ENCODE measurements at regions not wholly inside any gene's neighbourhood (a gene's known extent, or its start where the extent isn't known, plus 50 kb on each side); places are given as distances from the start of the nearest gene placed in this dataset.

GRCh38 chr14:25150934-25151790 is 101.2 kb upstream of the STXBP6 start:
- DNase-seq (ENCODE audit: low spot score): no peak

GRCh38 chr14:25150401-25150800 is 100.5 kb upstream of the STXBP6 start:
- DNase-seq (ENCODE audit: low spot score): no peak

- no peak for DNase-seq (ENCODE audit: low spot score)
Measured at GRCh38 chr14:25140411-25140810, 90.5 kb upstream of the STXBP6 start.

- no peak for DNase-seq (ENCODE audit: low spot score)
Measured at GRCh38 chr14:25136811-25137210, 86.9 kb upstream of the STXBP6 start.

- no peak for DNase-seq (ENCODE audit: low spot score)
Measured at GRCh38 chr14:25134184-25134583, 84.2 kb upstream of the STXBP6 start.

- DNase-seq (ENCODE audit: low spot score): peak; percentile 54
Measured at GRCh38 chr14:25132732-25133422, 82.9 kb upstream of the STXBP6 start.

GRCh38 chr14:25132094-25132493 is 82.1 kb upstream of the STXBP6 start:
- no peak for DNase-seq (ENCODE audit: low spot score)

- DNase-seq (ENCODE audit: low spot score): no peak
Measured at GRCh38 chr14:25122843-25123242, 72.9 kb upstream of the STXBP6 start.

- no peak for DNase-seq (ENCODE audit: low spot score)
Measured at GRCh38 chr14:25122211-25122610, 72.3 kb upstream of the STXBP6 start.

- no peak for DNase-seq (ENCODE audit: low spot score)
Measured at GRCh38 chr14:25121337-25122129, 71.6 kb upstream of the STXBP6 start.

GRCh38 chr14:25120261-25120660 is 70.3 kb upstream of the STXBP6 start:
- DNase-seq (ENCODE audit: low spot score): no peak

- no peak for DNase-seq (ENCODE audit: low spot score)
Measured at GRCh38 chr14:25118671-25119070, 68.7 kb upstream of the STXBP6 start.

GRCh38 chr14:25117342-25117741 is 67.4 kb upstream of the STXBP6 start:
- DNase-seq (ENCODE audit: low spot score): no peak

GRCh38 chr14:25116607-25117006 is 66.7 kb upstream of the STXBP6 start:
- no peak for DNase-seq (ENCODE audit: low spot score)

- DNase-seq (ENCODE audit: low spot score): no peak
Measured at GRCh38 chr14:25113394-25113793, 63.4 kb upstream of the STXBP6 start.

GRCh38 chr14:25111061-25111601 is 61.2 kb upstream of the STXBP6 start:
- DNase-seq (ENCODE audit: low spot score): no peak

- DNase-seq (ENCODE audit: low spot score): no peak
Measured at GRCh38 chr14:25110106-25110505, 60.2 kb upstream of the STXBP6 start.

- DNase-seq (ENCODE audit: low spot score): no peak
Measured at GRCh38 chr14:25108959-25109358, 59.0 kb upstream of the STXBP6 start.

GRCh38 chr14:25108291-25108690 is 58.3 kb upstream of the STXBP6 start:
- no peak for DNase-seq (ENCODE audit: low spot score)

GRCh38 chr14:25103820-25104219 is 53.9 kb upstream of the STXBP6 start:
- no peak for DNase-seq (ENCODE audit: low spot score)

GRCh38 chr14:25103271-25103670 is 53.3 kb upstream of the STXBP6 start:
- DNase-seq (ENCODE audit: low spot score): no peak

- no peak for DNase-seq (ENCODE audit: low spot score)
Measured at GRCh38 chr14:25102788-25103187, 52.8 kb upstream of the STXBP6 start.

Measured in HuH-7.5 (cell line).